ENCODE measurements at regions not wholly inside any gene's neighbourhood (a gene's known extent, or its start where the extent isn't known, plus 50 kb on each side); places are given as distances from the start of the nearest gene placed in this dataset.

DNA sequence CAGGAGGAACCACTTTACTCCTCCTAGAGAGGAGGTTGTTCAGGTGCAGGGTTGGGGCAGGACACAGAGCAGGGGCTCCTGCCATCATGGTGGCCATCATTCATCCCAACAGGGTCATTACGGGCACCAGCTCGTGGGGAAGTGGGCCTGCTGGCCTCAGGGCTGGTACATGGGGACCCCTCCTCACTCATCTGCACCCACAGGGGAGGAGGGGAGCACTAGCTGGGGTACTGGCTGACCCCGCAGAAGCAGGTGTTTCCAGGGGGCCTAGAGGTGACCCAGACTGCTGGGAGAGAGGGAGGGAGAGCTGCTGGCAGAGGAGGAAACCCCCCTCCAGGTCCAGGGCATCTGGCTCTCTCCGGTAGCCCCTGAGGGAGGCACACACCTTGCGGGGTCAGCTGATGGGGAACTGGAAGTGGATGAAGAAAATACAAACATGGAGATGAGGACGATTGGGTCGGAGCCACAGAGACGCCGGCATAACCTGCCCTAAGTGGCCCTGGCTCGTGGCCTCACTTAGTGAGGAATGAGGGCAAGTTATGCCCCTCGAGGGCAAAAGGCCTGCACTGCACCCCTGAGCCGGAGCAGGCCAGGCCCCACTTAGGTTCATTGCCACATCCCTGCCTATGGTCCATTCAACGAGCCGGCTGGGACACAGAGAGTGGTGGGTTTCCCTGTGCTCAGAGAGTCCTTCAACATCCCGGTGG is 76.2 kb downstream of the SOX1 start:
- H3K27ac ChIP-seq = no peak overlapping the region
- no peaks in the 10 kb centered on the region for H3K9me3 ChIP-seq
- no peak overlapping the region for H3K4me3 ChIP-seq (replicated peaks in 1 of 3)
- no peaks in the 10 kb centered on the region for H3K27me3 ChIP-seq
- H3K4me1 ChIP-seq = no peaks in the 10 kb centered on the region
- DNase-seq = no peak
- intact Hi-C loops (cut with DNase I) = no loop called here
- no peak for TF ChIP-seq POLR2A (IDR thresholded peaks at IDR 0.05)
- TF ChIP-seq, protein P1, sequence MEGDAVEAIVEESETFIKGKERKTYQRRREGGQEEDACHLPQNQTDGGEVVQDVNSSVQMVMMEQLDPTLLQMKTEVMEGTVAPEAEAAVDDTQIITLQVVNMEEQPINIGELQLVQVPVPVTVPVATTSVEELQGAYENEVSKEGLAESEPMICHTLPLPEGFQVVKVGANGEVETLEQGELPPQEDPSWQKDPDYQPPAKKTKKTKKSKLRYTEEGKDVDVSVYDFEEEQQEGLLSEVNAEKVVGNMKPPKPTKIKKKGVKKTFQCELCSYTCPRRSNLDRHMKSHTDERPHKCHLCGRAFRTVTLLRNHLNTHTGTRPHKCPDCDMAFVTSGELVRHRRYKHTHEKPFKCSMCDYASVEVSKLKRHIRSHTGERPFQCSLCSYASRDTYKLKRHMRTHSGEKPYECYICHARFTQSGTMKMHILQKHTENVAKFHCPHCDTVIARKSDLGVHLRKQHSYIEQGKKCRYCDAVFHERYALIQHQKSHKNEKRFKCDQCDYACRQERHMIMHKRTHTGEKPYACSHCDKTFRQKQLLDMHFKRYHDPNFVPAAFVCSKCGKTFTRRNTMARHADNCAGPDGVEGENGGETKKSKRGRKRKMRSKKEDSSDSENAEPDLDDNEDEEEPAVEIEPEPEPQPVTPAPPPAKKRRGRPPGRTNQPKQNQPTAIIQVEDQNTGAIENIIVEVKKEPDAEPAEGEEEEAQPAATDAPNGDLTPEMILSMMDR (IDR thresholded peaks at IDR 0.05) = no peak
- 86 to 87% methylated on average over 10 to 13 of the region's 15 CpGs for WGBS, 2 donors
- no peaks in the 10 kb centered on the region for H3K36me3 ChIP-seq

DNA sequence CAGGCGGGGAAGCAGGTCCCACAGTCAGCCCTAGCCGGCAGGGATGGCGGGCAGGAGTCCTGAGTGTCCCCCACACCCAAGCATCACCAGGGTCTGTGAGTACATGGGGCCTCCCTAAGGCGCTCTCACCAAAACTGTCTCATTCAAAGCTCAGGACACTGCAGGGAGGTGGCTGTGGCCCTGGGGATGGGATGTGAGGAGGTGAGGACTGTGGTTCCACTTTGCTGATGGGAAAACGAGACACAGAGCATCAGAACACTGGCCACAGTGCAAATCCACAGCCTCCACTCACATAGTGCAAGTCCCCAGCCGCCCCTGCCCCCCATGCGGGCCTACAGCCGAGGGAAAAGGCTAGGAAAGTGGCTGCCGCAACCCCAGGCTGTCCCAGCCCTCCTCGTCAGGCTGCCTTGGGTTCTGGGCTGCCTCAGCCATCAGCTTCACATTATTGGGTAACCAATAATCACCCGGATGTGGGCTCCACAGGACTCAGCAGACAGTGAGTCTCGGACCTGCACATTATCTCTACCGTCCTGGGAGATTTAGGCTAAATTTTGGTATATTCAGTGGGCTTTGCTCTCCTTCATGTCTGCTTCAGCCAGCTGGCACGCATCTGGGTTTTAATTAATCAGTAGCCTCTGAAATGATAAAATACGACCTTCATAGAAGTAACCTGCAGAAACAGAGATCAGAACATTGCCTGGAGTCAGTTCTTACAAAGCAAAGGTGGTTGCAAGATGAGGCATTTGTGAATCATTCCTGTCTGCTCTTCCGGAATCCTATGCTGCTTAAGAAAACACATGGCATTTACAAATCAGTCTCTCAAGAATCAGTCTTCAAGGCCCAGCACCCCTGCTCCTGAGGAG is 77.0 kb downstream of the SOX1 start:
- no peak for DNase-seq
- Histone ChIP-seq H3K27ac (no peak overlapping the region), H3K4me3 (replicated peaks in 1 of 3) (no peak overlapping the region), H3K9me3 (no peaks in the 10 kb centered on the region), H3K27me3 (no peaks in the 10 kb centered on the region), H3K4me1 (no peaks in the 10 kb centered on the region), H3K36me3 (no peaks in the 10 kb centered on the region)
- 80 to 83% methylated on average over 11 to 13 of the region's 16 CpGs for WGBS, 2 donors
- intact Hi-C loops (cut with DNase I) = no loop called here
- TF ChIP-seq, protein P1 (IDR thresholded peaks at IDR 0.05) = no peak
- no peak for TF ChIP-seq POLR2A (IDR thresholded peaks at IDR 0.05)

DNA sequence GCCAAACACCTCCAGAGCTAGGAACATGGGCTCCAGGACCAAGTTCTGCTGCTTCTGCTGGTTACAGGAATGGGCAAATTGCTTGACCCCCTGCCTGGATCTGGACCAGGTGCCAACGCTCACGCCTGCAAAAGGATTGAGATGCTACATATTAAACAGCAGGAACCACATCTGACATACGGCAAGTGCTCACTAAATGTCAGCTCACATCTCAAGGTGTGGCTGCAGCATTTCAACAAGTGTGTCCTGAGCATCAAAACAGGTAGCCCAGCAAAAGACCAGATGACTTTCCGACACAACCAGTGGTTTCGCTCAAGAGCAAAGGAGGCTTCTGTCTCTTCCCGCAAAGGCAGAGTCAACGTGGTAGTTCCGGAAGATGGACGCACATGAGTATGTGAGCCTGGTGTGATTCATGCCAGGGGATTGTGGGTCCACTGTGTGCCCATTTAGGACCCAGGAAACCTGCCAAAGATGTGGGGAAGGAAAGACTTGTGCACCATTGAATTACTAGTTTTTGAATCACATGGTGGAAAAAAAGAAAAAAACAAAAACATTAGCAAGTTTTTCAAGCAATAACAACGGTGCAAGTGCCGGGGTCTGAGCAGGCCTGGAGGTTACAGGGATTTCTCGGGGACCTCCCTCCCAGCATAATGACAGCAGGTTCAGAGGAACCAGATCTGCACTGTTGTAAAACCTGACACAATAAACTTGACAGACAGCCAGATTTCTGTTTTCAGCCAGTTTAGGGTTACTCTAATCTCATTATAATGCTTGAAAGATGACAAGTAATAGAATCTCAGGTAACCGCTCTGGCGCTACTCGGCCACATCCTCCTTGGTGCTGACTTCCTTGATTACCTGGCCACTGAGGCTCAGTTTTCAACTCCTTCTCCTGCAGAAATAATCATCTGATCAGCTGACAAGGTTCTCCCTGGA is 77.9 kb downstream of the SOX1 start:
- TF ChIP-seq, protein P1 (IDR thresholded peaks at IDR 0.05) = no peak
- no peak for TF ChIP-seq POLR2A (IDR thresholded peaks at IDR 0.05)
- H3K27me3 ChIP-seq = no peaks in the 10 kb centered on the region
- H3K4me1 ChIP-seq = no peaks in the 10 kb centered on the region
- H3K9me3 ChIP-seq = no peaks in the 10 kb centered on the region
- H3K36me3 ChIP-seq = no peaks in the 10 kb centered on the region
- DNase-seq = no peak
- H3K4me3 ChIP-seq (replicated peaks in 1 of 3) = no peak overlapping the region
- WGBS, 2 donors = 81 to 83% methylated on average over 15 of the region's 15 CpGs
- H3K27ac ChIP-seq = no peak overlapping the region
- intact Hi-C loops (cut with DNase I) = no loop called here

DNA sequence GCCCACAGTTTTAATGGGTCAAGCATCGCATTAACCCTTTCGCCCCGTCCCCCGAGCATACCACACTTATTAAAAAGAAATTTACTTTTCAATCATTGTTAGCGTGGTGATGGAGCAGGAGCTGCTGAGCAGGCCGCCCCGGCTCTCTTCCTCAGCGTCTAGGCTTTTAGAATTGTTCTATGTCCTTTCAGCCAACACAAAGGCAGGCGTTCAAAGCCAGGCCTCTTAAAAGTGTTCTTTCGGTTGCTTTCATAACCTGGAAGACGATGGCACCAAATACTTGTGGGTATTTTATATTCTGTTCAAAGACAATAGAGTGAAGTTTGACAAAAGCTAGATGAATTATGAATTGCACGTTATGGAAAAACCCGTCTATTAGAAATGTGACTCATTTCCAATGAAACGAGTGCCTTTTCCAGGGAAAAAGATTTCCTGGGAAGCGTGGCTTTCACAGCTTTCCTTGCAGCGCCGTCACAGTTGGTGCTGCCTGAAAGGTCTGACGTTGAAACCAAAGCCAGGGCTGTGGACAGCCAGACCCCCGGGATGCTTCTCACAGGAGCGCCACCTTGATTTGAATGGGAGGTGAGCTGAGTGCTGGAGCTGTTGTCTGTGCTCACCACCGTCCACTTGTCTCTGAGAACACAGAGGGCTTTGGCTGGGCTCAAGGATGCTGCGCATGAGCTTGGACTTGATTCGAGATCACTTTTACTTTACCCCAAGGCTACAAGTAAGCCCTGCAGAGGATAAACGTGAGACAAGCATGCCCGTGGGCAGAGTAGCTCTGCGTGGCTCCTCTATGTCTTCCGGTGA is 78.8 kb downstream of the SOX1 start:
- Histone ChIP-seq H3K27ac (no peak overlapping the region), H3K9me3 (no peaks in the 10 kb centered on the region), H3K27me3 (no peaks in the 10 kb centered on the region), H3K4me3 (replicated peaks in 1 of 3) (no peak overlapping the region), H3K36me3 (no peaks in the 10 kb centered on the region), H3K4me1 (no peaks in the 10 kb centered on the region)
- TF ChIP-seq POLR2A (IDR thresholded peaks at IDR 0.05) = no peak
- TF ChIP-seq, protein P1 (IDR thresholded peaks at IDR 0.05) = no peak
- WGBS, 2 donors = 88 to 90% methylated on average over 24 to 27 of the region's 27 CpGs
- DNase-seq = no peak
- intact Hi-C loops (cut with DNase I) = no loop called here

Data from thyroid gland (tissue), 4 donors.